H1 (cell line): ENCODE measurements at regions not wholly inside any gene's neighbourhood (a gene's known extent, or its start where the extent isn't known, plus 50 kb on each side); places are given as distances from the start of the nearest gene placed in this dataset.

Experiments
- CTCF ChIA-PET: fragments of 300-600 bp; sonication (Branson Sonifier 250); formaldehyde crosslinking; loops from one replicate; lab custom pipeline; 2021; ENCODE audit not compliant: partially characterized antibody; lab: Charles Lee
- POLR2A ChIA-PET: fragments of 300-600 bp; sonication (Branson Sonifier 250); formaldehyde crosslinking; loops from one replicate; lab custom pipeline; 2021; ENCODE audit warnings: inconsistent platforms; ENCODE audit not compliant: partially characterized antibody; lab: Charles Lee
- DNase-seq, 2 experiments: peaks; one replicate each; pipeline versions ENCODE4 v3.0.0 to v3.0.0-alpha.2; 2010 to 2022; ENCODE audit warnings: low spot score in 2 of 2, low read depth in 1 of 2, mixed read lengths in 1 of 2
- FAIRE-seq: peaks from 2 replicates; lab custom pipeline; 2011; peaks lifted over from hg19 to GRCh38; lab: Jason Lieb, UNC
- H2AFZ ChIP-seq: 2 replicates; pipeline ENCODE4 v1.8.1; 2012; ENCODE audit warnings: low read length, inconsistent platforms
- H2AK5ac ChIP-seq: 2 replicates; pipeline ENCODE4 v1.6.1; 2013; ENCODE audit warnings: low read depth, low read length
- H2BK120ac ChIP-seq: replicated peaks from 2 replicates; pipeline ENCODE3; 2013; ENCODE audit warnings: low read depth, low read length, inconsistent platforms
- H2BK12ac ChIP-seq: 2 replicates; pipeline ENCODE4 v1.6.1; 2013; ENCODE audit warnings: low read depth, low read length
- H2BK15ac ChIP-seq: 2 replicates; pipeline ENCODE4 v1.6.1; 2013; ENCODE audit warnings: low read length
- H2BK20ac ChIP-seq: 2 replicates; pipeline ENCODE4 v1.6.1; 2013; ENCODE audit warnings: low read length
- H2BK5ac ChIP-seq: 2 replicates; pipeline ENCODE4 v1.6.1; 2013; ENCODE audit warnings: low read depth, low read length
- H3K14ac ChIP-seq: 2 replicates; pipeline ENCODE4 v1.6.1; 2013; ENCODE audit warnings: inconsistent platforms; ENCODE audit not compliant: insufficient read length
- H3K18ac ChIP-seq: 2 replicates; pipeline ENCODE4 v1.6.1; 2013; ENCODE audit warnings: low read length; ENCODE audit errors: extremely low read depth
- H3K23ac ChIP-seq: 2 replicates; pipeline ENCODE4 v1.6.1; 2013; ENCODE audit warnings: inconsistent platforms; ENCODE audit not compliant: insufficient read length
- H3K23me2 ChIP-seq: 2 replicates; pipeline ENCODE4 v1.6.1; 2013; ENCODE audit warnings: low read depth, low read length
- H3K27ac ChIP-seq: 2 replicates; pipeline ENCODE4 v1.6.1; 2011; ENCODE audit warnings: low read depth, low read length, inconsistent platforms
- H3K27me3 ChIP-seq, 4 experiments: replicated peaks in 1 of 4; 1 replicate in 1 of 4; 2 replicates in 3 of 4; pipeline versions ENCODE4 v1.6.1 to v1.8.1; 2011 to 2013; ENCODE audit warnings: low read length in 3 of 4, mild to moderate bottlenecking in 3 of 4, inconsistent platforms in 2 of 4, mixed read lengths in 2 of 4, moderate library complexity in 1 of 4; ENCODE audit not compliant: control insufficient read depth in 3 of 4, insufficient read depth in 3 of 4; ENCODE audit errors: extremely low read depth in 1 of 4
- H3K36me3 ChIP-seq, 4 experiments: 2 replicates each; pipeline versions ENCODE4 v1.6.1 to v1.8.1; 2011 to 2013; ENCODE audit warnings: mild to moderate bottlenecking in 4 of 4, low read length in 3 of 4, moderate library complexity in 2 of 4, control low read depth in 1 of 4, inconsistent platforms in 1 of 4; ENCODE audit not compliant: insufficient read depth in 4 of 4, control insufficient read depth in 2 of 4
- H3K4ac ChIP-seq: replicated peaks from 2 replicates; pipeline ENCODE3; 2013; ENCODE audit warnings: low read length, low read depth, mixed read lengths, inconsistent platforms; ENCODE audit not compliant: insufficient read length
- H3K4me1 ChIP-seq, 4 experiments: replicated peaks in 1 of 4; 1 replicate in 1 of 4; 2 replicates in 3 of 4; pipeline versions ENCODE4 v1.6.1 to v1.8.1; 2011 to 2013; ENCODE audit warnings: low read length in 3 of 4, inconsistent platforms in 2 of 4, mixed read lengths in 1 of 4; ENCODE audit not compliant: insufficient read depth in 4 of 4, control insufficient read depth in 3 of 4
- H3K4me2 ChIP-seq, 2 experiments: 2 replicates each; pipeline versions ENCODE4 v1.6.1 to v1.8.1; 2011 to 2013; ENCODE audit warnings: low read depth in 2 of 2, low read length in 2 of 2, control low read depth in 1 of 2, inconsistent platforms in 1 of 2, mild to moderate bottlenecking in 1 of 2; ENCODE audit not compliant: insufficient read depth in 1 of 2
- H3K4me3 ChIP-seq, 4 experiments: fragments of 200-600, 300-600 bp in 1 of 4; sonication (generic), shearing (Covaris generic), sonication (Bioruptor Twin) in 1 of 4; 2 replicates each; pipeline versions ENCODE4 v1.5.1 to v1.8.1; 2011 to 2016; ENCODE audit warnings: low read length in 4 of 4, low read depth in 3 of 4, control low read depth in 2 of 4, inconsistent platforms in 2 of 4, mild to moderate bottlenecking in 2 of 4, mixed read lengths in 1 of 4, moderate library complexity in 1 of 4; ENCODE audit not compliant: insufficient read depth in 2 of 4; ENCODE audit errors: extremely low read depth in 1 of 4
- H3K56ac ChIP-seq: replicated peaks from 2 replicates; pipeline ENCODE3; 2013; ENCODE audit warnings: low read depth, mild to moderate bottlenecking, mixed read lengths, low read length, inconsistent platforms; ENCODE audit not compliant: insufficient read length
- H3K79me1 ChIP-seq: 2 replicates; pipeline ENCODE4 v1.6.1; 2013; ENCODE audit warnings: low read depth, low read length, control low read depth
- H3K79me2 ChIP-seq, 2 experiments: 2 replicates each; pipeline versions ENCODE4 v1.6.1 to v1.8.1; 2012 to 2013; ENCODE audit warnings: low read length in 2 of 2, mild to moderate bottlenecking in 2 of 2, inconsistent platforms in 1 of 2; ENCODE audit not compliant: insufficient read depth in 2 of 2, control insufficient read depth in 1 of 2
- H3K9ac ChIP-seq, 4 experiments: replicated peaks in 1 of 4; 1 replicate in 1 of 4; 2 replicates in 3 of 4; pipeline versions ENCODE4 v1.6.1 to v1.8.1; 2011 to 2013; ENCODE audit warnings: low read depth in 3 of 4, low read length in 3 of 4, control low read depth in 2 of 4, mild to moderate bottlenecking in 2 of 4, moderate library complexity in 2 of 4, inconsistent platforms in 1 of 4; ENCODE audit errors: extremely low read depth in 1 of 4
- H3K9me3 ChIP-seq, 2 experiments: 2 replicates each; pipeline versions ENCODE4 v1.6.1 to v1.8.1; 2012 to 2013; ENCODE audit warnings: mild to moderate bottlenecking in 2 of 2, moderate library complexity in 2 of 2, control low read depth in 1 of 2, inconsistent platforms in 1 of 2, low read depth in 1 of 2, low read length in 1 of 2, mixed read lengths in 1 of 2; ENCODE audit not compliant: insufficient read depth in 2 of 2
- H4K20me1 ChIP-seq, 2 experiments: replicated peaks in 1 of 2; 2 replicates each; pipeline versions ENCODE3 to v1.8.1; 2011 to 2013; ENCODE audit warnings: inconsistent platforms in 2 of 2, low read length in 2 of 2, mild to moderate bottlenecking in 1 of 2; ENCODE audit not compliant: insufficient read depth in 2 of 2, control insufficient read depth in 1 of 2
- H4K5ac ChIP-seq: 2 replicates; pipeline ENCODE4 v1.6.1; 2013; ENCODE audit warnings: low read length, low read depth, mixed read lengths, inconsistent platforms; ENCODE audit not compliant: insufficient read length
- H4K8ac ChIP-seq: 2 replicates; pipeline ENCODE4 v1.8.0; 2013; ENCODE audit warnings: mild to moderate bottlenecking, moderate library complexity, low read length, inconsistent platforms; ENCODE audit not compliant: insufficient read depth; ENCODE audit errors: extremely low read depth
- H4K91ac ChIP-seq: replicated peaks from 2 replicates; pipeline ENCODE3; 2013; ENCODE audit warnings: low read length, mixed read lengths, inconsistent platforms; ENCODE audit not compliant: insufficient read length
- ASH2L ChIP-seq: fragments of 200-600, 300-600 bp; sonication (generic); IDR thresholded peaks from one replicate; pipeline ENCODE4 v1.7.1; 2017; ENCODE audit warnings: low read length
- HDAC6 ChIP-seq: IDR thresholded peaks from one replicate; pipeline ENCODE4 v1.7.1; 2012; ENCODE audit warnings: low read depth, mild to moderate bottlenecking, inconsistent platforms, low read length, moderate library complexity
- RAD21 ChIP-seq, 2 experiments: IDR thresholded peaks in 1 of 2; conservative IDR thresholded peaks in 1 of 2; 2 replicates each; pipeline ENCODE4 v1.6.1; 2011; ENCODE audit warnings: low read depth in 2 of 2, low read length in 2 of 2, improper control_type of control experiment in 1 of 2, inconsistent platforms in 1 of 2, mild to moderate bottlenecking in 1 of 2, moderate library complexity in 1 of 2
- RBBP5 ChIP-seq: IDR thresholded peaks from 2 replicates; pipeline ENCODE4 v1.7.1; 2012; ENCODE audit warnings: low read depth, mild to moderate bottlenecking, inconsistent platforms, low read length, moderate library complexity, borderline replicate concordance
- RNF2 ChIP-seq: fragments of 200-900, 300-1000 bp; sonication (generic); IDR thresholded peaks from 2 replicates; pipeline ENCODE4 v1.7.1; 2016; ENCODE audit warnings: borderline replicate concordance, low read depth, mild to moderate bottlenecking, antibody characterized with exemption, low read length; ENCODE audit not compliant: poor library complexity, severe bottlenecking; ENCODE audit errors: missing control alignments
- SAP30 ChIP-seq: fragments of 300-600 bp; sonication (generic); IDR thresholded peaks from 2 replicates; pipeline ENCODE4 v1.7.1; 2012; ENCODE audit warnings: low read length, moderate library complexity, mild to moderate bottlenecking, inconsistent platforms; ENCODE audit not compliant: insufficient read depth, insufficient replicate concordance
- SUZ12 ChIP-seq: fragments of 200-600 bp; sonication (generic); IDR thresholded peaks from 2 replicates; pipeline ENCODE4 v1.6.1; 2012; ENCODE audit warnings: mild to moderate bottlenecking, inconsistent platforms, low read length, moderate library complexity, mixed read lengths
- TAF1 ChIP-seq: IDR thresholded peaks from 2 replicates; pipeline ENCODE4 v1.6.1; 2011; ENCODE audit warnings: mild to moderate bottlenecking, low read depth, low read length
- WGBS, 2 experiments: shearing (Covaris generic) in 1 of 2; methylation state at CpG; one replicate each; pipeline versions ENCODE4 v1.1.6 to v1.1.7; 2013 to 2015; ENCODE audit warnings: low lambda C conversion rate in 2 of 2, mixed read lengths in 2 of 2, inconsistent platforms in 1 of 2, low coverage in 1 of 2, missing lambda C conversion rate in 1 of 2; ENCODE audit not compliant: insufficient replicate concordance in 2 of 2, insufficient coverage in 1 of 2, insufficient read length in 1 of 2; ENCODE audit errors: extremely low coverage in 1 of 2, missing lambda C conversion rate in 1 of 2; 5-methylcytosine and 5-hydroxymethylcytosine counted together
- TF ChIP-seq, protein P1 (sequence below), 3 experiments: IDR thresholded peaks; 1 replicate in 2 of 3; 2 replicates in 1 of 3; pipeline versions ENCODE4 v1.5.1 to v1.6.1; 2011; ENCODE audit warnings: low read length in 3 of 3, mild to moderate bottlenecking in 3 of 3, inconsistent platforms in 2 of 3, low read depth in 1 of 3, moderate library complexity in 1 of 3; ENCODE audit not compliant: insufficient read depth in 1 of 3; ENCODE audit errors: control extremely low read depth in 1 of 3
- TF ChIP-seq, protein P2 (sequence below): IDR thresholded peaks from 2 replicates; pipeline ENCODE4 v1.6.1; 2011; ENCODE audit warnings: low read depth, mild to moderate bottlenecking, low read length; ENCODE audit not compliant: insufficient read depth

DNA sequence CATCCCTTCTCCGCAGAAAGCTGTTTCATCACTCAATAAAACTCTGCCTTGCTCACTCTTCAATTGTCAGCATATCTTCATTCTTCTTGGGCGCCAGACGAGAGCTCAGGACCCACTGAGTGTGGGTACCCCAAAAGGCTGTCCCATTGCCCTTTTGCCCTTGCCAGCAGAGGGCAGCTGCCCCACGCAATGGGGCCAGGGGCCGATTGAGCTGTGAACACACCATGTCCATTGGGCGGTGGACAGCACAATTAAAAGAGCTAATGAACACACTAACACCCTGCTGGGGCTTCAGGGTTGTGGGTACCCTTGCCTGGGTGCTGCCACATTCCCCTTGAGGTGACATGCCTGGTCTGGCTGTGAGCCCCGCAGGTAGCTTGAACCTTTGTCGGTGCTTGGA, 487.2 kb upstream of the NUDT12 start:
- H3K4ac ChIP-seq: no peak overlapping the region
- POLR2A ChIA-PET: interaction anchor here (0.5 kb wide), 1 partner anchor 12 kb away, joined by 3 read pairs; no protein-coding TSS in a partner anchor
- no peak overlapping the region; the same call in 1 of the 2 replicates for H4K8ac ChIP-seq
- no peak overlapping the region for H2AFZ ChIP-seq
- no peak overlapping the region for H2BK12ac ChIP-seq
- no peak overlapping the region for H2AK5ac ChIP-seq
- H3K79me2 ChIP-seq: no peaks in the 10 kb centered on the region
- H3K9me3 ChIP-seq: no peaks in the 10 kb centered on the region
- H3K9ac ChIP-seq: no peak overlapping the region
- no peak overlapping the region for H2BK5ac ChIP-seq
- no peak overlapping the region for H3K4me3 ChIP-seq
- no peak overlapping the region for H3K27ac ChIP-seq
- no peak overlapping the region for H2BK20ac ChIP-seq
- H4K5ac ChIP-seq: no peak overlapping the region
- CTCF ChIA-PET: interaction anchor here (0.6 to 1.4 kb wide), 3 partner anchors 16 to 399 kb away, joined by 3 read pairs; no protein-coding TSS in a partner anchor
- no peak overlapping the region for H3K23ac ChIP-seq
- H3K4me1 ChIP-seq: no peaks in the 10 kb centered on the region
- H2BK15ac ChIP-seq: no peak overlapping the region
- no peak overlapping the region for H3K14ac ChIP-seq
- H2BK120ac ChIP-seq: no peak overlapping the region
- DNase-seq: no peak
- no peaks in the 10 kb centered on the region for H4K20me1 ChIP-seq
- no peak overlapping the region for H4K91ac ChIP-seq
- H3K56ac ChIP-seq: no peak overlapping the region
- no peaks in the 10 kb centered on the region for H3K23me2 ChIP-seq
- H3K4me2 ChIP-seq: no peak overlapping the region
- no peak for FAIRE-seq
- H3K36me3 ChIP-seq: no peaks in the 10 kb centered on the region
- no peak overlapping the region for H3K18ac ChIP-seq
- no peaks in the 10 kb centered on the region for H3K79me1 ChIP-seq
- 89% methylated on average over 8 of the region's 8 CpGs; no CpG with 5 or more reads in 1 of the 2 experiments for WGBS, 2 experiments
- no peaks in the 10 kb centered on the region for H3K27me3 ChIP-seq
- TF ChIP-seq SAP30 (no peak), TAF1 (no peak), ASH2L (no peak), RNF2 (no peak), RBBP5 (no peak), RAD21 (IDR thresholded peaks at IDR 0.05 in 1 of 2, conservative IDR thresholded peaks at IDR 0.05 in 1 of 2; ENCODE audit: low read depth in 2 of 2, low read length in 2 of 2) (peak in 1 of 2 experiments; percentile 8; a peak in 1 of 4 replicates), HDAC6 (no peak), SUZ12 (no peak)
- TF ChIP-seq, protein P1, sequence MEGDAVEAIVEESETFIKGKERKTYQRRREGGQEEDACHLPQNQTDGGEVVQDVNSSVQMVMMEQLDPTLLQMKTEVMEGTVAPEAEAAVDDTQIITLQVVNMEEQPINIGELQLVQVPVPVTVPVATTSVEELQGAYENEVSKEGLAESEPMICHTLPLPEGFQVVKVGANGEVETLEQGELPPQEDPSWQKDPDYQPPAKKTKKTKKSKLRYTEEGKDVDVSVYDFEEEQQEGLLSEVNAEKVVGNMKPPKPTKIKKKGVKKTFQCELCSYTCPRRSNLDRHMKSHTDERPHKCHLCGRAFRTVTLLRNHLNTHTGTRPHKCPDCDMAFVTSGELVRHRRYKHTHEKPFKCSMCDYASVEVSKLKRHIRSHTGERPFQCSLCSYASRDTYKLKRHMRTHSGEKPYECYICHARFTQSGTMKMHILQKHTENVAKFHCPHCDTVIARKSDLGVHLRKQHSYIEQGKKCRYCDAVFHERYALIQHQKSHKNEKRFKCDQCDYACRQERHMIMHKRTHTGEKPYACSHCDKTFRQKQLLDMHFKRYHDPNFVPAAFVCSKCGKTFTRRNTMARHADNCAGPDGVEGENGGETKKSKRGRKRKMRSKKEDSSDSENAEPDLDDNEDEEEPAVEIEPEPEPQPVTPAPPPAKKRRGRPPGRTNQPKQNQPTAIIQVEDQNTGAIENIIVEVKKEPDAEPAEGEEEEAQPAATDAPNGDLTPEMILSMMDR (IDR thresholded peaks at IDR 0.05; ENCODE audit: control extremely low read depth in 1 of 3, insufficient read depth in 1 of 3, low read depth in 1 of 3, low read length in 3 of 3): peak in 1 of 3 experiments; percentile 3; a peak in 1 of 4 replicates
- TF ChIP-seq, protein P2, sequence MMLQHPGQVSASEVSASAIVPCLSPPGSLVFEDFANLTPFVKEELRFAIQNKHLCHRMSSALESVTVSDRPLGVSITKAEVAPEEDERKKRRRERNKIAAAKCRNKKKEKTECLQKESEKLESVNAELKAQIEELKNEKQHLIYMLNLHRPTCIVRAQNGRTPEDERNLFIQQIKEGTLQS: no peak
